ENCODE measurements at regions not wholly inside any gene's neighbourhood (a gene's known extent, or its start where the extent isn't known, plus 50 kb on each side); places are given as distances from the start of the nearest gene placed in this dataset.

- H3K4me3 ChIP-seq (replicated peaks; ENCODE audit: low read depth, low read length), result no peak overlapping the region
- TF ChIP-seq CTCF (IDR thresholded peaks at IDR 0.05; ENCODE audit: low read length, missing control alignments), result peak; percentile 45
- DNase-seq (ENCODE audit: low read depth), result peak; percentile 83
Observed at GRCh38 chr10:44310762-44311562, 73.9 kb downstream of the CXCL12 start.

- H3K4me3 ChIP-seq (replicated peaks; ENCODE audit: low read depth, low read length), result no peak overlapping the region
- no peak for TF ChIP-seq CTCF (IDR thresholded peaks at IDR 0.05; ENCODE audit: low read length, missing control alignments)
- DNase-seq (ENCODE audit: low read depth), result no peak
Observed at GRCh38 chr10:44309939-44310761, 74.7 kb downstream of the CXCL12 start.

GRCh38 chr10:44309361-44309760 is 75.5 kb downstream of the CXCL12 start:
- H3K4me3 ChIP-seq (replicated peaks; ENCODE audit: low read depth, low read length), result no peak overlapping the region
- DNase-seq (ENCODE audit: low read depth), result no peak
- no peak for TF ChIP-seq CTCF (IDR thresholded peaks at IDR 0.05; ENCODE audit: low read length, missing control alignments)

- TF ChIP-seq CTCF (IDR thresholded peaks at IDR 0.05; ENCODE audit: low read length, missing control alignments), result no peak
- no peak overlapping the region for H3K4me3 ChIP-seq (replicated peaks; ENCODE audit: low read depth, low read length)
- no peak for DNase-seq (ENCODE audit: low read depth)
Observed at GRCh38 chr10:44308935-44309334, 76.0 kb downstream of the CXCL12 start.

- no peak overlapping the region for H3K4me3 ChIP-seq (replicated peaks; ENCODE audit: low read depth, low read length)
- no peak for DNase-seq (ENCODE audit: low read depth)
- TF ChIP-seq CTCF (IDR thresholded peaks at IDR 0.05; ENCODE audit: low read length, missing control alignments), result no peak
Observed at GRCh38 chr10:44307691-44308090, 77.2 kb downstream of the CXCL12 start.

GRCh38 chr10:44306762-44307161 is 78.1 kb downstream of the CXCL12 start:
- DNase-seq (ENCODE audit: low read depth), result no peak
- peak; percentile 18 for TF ChIP-seq CTCF (IDR thresholded peaks at IDR 0.05; ENCODE audit: low read length, missing control alignments)

More at GRCh38 chr10:44306762-44307161, 78.1 kb downstream of the CXCL12 start:
- H3K4me3 ChIP-seq (replicated peaks; ENCODE audit: low read depth, low read length), result no peak overlapping the region

Measured in fibroblast of pulmonary artery (primary cell).